ENCODE measurements at regions not wholly inside any gene's neighbourhood (a gene's known extent, or its start where the extent isn't known, plus 50 kb on each side); places are given as distances from the start of the nearest gene placed in this dataset.

DNA sequence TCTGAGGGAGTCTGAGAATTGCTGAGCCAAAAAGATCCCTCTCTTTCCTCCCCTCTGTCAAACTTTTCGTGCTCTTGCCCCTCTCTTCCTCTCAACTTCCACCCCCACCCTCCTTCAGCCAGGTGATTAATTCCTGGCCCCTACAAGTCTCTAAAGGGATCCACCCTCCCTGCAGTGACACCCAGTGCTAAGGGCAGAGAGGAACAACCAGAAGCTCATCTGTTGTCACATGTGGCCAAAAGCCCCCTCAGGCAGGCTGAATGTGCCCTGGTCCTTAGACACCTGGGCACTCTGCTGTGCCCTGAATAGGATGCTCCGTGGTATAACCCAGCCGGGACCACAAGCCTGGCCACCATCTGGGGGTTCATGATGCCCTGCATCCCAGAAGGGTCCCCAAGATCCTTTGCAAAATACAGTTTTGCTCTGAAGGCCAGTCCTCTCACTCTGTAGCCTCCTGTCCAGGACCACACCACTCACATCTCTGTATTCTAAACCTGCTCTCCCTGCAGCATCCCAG, 234.4 kb downstream of the BCL11A start:
- DNase-seq: no peak

DNA sequence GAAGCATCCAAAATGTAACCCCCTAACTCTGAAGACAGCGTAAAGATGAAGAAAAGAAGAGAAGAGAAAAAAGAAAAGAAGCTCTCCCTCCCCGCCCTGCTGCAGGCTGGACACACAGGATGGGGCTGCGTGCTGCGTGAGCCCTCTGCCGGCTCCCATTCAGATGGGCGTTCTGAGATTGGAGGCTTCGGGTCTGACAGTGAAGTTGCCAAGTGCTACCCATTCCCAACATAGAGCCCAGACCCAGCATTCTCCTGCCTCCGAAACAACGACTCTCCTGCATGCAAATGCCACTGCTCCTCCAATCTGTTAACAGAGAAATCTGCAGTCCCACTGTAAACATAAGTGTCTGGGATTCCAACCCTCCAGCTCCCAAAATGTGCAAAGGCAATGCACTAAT, 234.9 kb downstream of the BCL11A start:
- DNase-seq: no peak

DNA sequence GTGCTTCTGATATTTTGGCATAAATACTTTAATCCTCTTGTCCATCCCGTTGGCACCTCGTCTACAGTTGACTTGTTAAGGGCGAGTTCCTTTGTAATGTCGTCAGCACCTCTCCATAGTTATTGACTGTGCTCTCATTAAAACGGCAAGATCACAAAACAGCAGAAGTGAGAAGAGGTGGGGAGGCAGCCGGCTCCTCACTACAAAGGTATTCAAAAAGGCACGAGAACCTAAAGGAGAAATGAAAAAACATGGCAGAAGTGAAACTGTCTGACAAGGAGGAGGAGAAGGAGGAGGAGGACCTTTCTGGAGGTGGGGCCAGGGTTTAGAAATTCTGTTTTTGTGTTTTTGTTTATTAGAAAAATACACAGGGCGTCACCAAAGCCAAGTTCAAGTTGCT, 235.6 kb downstream of the BCL11A start:
- DNase-seq: no peak

DNA sequence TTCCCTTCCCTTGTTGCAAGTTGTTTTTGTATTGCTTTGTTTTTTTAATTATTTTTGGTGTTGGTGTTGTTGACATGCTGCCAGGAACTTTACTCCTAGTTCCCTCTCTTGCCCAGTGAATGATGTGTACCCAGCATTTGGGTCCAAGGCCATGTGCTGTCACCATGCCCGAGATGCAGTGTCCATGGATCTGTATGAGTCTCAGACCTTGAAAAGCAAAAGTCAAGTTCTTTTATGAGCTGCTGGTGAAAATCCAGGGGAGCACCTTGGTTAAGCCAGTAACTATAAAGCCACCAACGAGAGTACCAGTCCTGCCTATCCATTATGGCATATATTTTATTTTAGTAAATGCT, 236.4 kb downstream of the BCL11A start:
- no peak for DNase-seq

DNA sequence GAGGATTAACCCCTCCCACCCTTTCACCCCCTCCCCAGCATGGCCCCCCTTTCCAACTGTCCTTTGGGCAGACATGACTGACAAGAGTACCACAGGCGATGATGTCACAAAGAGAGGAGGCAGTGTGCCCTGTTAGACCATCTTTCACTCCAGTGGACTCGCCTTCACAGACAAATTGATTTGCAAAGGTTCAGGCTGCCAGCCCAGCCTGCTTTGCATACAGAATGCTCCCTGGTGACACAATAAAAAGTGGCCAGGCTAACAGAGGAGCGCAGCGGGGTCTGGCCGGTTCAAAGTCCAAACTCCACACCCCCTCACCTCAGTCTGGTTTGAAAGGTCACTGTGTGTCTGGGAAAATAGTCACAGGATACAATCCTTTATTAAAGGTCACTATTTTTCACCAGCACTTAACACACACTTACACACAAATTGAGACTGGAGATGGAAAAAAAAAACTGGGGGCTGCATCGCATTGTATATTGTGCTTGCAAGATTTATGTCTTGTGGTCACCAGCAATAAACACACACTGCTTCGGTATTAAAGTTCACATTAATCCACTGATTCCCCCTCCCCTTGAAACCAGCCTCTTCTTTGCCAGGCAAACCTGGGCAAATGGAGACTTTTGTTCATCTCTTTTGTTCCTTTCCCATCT, 236.9 kb downstream of the BCL11A start:
- no peak for DNase-seq

DNA sequence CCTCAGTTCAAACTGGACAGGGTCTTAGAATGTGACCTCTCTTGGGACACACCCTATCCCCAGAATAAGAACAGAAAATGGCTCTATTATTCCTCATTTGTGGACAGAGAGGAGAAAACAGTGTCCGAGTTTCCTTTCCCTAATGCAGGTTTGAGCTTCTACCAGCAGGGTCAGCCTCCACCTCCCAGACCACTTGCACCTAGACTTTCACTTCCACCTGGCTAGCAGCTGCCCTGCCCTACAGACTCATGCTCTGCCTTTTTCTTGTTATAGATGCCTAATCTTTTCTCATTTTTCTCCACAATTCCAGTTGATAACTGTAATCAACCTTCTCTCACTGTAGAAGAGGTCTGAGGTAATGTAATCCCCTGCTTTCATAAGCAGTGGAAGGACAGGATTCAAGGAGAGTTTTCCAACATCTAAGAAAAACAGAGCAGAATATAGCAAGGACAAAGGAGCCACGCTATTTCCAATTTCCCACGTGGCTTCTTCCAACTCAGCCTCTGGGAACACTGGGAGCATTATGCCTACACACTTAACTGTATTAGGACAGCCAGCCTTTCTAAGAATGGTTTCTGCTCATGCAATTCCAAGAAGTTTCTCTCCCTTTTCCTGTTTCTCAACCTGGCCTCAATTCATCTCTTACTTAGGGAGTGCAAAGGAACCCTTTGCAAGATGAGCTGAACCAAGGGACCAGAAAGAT, 239.8 kb downstream of the BCL11A start:
- no peak for DNase-seq

DNA sequence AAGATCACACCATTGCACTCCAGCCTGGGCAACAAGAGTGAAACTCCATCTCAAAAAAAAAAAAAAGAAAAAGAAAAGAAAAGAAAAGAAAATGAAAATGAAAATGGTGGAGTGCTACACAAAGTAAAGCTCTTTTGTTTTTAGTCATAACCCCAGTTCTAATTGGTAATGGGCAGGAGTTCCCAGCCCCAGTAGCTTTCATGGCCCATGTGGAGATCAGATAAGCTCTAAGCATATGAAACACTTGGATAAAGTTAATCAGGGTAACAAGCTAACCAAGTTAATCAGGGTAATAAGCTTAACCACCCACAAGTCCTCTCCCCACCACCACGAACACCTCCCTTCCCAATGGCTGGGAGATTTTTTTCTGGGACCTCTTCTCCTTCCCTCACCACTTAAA, 240.8 kb downstream of the BCL11A start:
- DNase-seq: no peak

DNA sequence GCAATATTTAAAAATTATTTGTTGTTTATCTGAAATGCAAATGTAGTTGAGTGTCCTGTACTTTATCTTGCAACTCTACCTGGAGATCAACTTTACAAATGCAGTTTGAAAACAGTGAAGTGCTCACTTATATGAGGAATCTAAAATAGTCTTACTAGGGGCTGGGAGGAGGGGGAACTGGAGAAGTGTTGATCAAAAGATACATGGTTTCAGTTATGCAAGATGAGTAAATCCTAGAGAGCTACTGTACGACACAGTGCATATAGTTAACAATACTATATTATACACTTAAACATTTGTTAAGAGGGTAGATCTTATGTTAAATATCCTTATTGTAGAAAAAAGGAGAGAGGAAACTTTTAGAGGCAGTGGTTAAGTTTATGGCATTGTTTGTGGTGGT, 241.9 kb downstream of the BCL11A start:
- DNase-seq: no peak

DNA sequence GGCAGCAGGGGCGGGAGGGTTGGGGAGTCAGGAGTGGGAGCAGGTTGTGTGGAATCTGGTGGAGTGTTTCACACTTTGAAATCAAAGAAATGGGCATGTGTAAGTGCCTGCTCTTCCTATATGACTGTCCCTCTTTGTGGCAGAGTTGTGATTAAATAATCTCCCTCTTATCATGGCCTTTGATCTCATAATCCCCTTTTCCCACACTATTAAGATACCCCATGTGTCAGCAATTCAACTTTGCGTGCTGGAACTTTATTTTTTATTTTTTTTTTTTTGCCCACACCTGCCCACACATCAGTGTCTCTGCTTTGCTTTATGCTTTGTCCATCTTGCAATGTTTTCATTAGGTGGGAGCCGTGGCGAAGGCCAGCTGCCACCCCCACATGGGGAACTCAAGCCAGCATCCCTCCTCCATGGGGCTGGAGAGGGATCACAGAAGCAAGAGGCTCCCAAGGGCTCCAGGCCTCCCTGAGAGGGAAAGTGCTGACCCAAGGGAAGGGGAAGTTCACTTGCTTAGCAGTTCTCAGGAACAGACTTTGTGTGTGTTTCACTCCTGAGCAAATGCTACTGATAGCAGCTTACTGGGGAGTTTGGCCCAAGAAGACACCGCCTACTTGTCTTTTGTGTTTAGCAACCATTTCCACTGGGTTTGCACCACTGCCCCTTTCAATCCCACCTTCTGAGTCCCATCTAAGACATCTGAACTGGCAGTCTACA, 243.4 kb downstream of the BCL11A start:
- DNase-seq: no peak

DNA sequence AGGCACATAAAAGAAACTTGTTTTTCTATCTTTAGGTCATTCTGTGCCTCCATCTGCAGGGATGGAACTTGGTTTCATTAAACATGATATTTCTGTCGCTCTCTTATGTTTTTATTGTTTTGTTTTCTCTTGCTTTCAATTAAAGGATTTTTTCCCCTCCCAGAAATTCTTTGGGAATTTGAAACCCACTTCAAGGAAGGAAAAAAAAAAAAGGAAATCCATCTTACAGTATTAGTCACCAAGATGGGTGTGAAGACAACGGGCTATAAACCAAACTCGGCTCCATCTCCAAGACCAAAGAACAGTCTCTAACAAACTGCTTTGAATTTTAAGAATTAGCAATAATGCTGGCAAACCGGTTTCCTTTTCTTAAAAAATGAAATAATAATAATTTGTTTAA, 244.1 kb downstream of the BCL11A start:
- no peak for DNase-seq

DNA sequence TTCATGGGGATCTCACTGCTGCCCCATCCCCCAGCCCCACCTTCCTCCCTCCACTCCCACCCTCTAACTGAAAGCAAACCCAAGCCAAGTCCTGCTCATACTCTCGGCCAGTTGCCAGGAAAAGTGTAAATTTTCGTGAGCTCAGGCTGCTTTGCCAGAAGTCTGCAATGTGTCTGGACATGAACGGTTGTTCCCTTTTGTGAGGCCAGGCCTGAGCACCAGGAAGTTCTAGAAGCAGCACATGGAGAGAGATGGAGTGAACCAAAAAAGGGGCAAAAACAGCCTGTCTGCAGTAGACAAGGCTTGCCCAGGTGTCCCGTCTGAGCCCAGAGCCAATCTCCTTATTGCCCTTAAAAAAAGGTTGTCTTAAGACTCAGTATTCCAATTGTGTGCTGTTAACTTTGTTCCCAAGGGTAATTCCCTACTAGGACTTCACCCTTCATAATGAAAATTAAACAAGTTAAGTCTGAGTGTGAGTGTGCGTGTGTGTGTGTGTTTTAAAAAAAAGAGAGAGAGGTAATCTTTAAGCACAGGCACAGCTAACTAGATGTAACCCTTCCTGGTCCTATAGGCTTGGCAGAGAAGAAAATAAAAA, 247.1 kb downstream of the BCL11A start:
- no peak for DNase-seq

DNA sequence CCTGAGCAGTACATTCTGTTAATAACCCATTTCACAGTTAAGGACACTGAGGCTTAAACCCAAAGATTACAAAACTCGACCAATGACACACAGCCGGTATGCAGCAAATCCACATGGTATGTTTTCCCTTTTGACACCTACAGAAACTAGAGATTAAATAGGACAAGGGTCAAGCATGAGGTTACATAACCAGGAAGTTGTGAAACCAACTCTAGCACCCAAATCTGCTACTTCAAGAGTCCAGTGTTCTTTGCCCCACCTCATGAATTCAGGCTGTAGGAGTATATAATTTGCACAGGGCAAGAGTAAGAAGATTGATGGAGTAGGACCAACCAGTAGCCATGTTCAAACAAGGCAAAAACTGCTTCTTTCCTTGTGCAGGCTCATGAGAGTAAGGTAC, 249.8 kb downstream of the BCL11A start:
- no peak for DNase-seq

DNA sequence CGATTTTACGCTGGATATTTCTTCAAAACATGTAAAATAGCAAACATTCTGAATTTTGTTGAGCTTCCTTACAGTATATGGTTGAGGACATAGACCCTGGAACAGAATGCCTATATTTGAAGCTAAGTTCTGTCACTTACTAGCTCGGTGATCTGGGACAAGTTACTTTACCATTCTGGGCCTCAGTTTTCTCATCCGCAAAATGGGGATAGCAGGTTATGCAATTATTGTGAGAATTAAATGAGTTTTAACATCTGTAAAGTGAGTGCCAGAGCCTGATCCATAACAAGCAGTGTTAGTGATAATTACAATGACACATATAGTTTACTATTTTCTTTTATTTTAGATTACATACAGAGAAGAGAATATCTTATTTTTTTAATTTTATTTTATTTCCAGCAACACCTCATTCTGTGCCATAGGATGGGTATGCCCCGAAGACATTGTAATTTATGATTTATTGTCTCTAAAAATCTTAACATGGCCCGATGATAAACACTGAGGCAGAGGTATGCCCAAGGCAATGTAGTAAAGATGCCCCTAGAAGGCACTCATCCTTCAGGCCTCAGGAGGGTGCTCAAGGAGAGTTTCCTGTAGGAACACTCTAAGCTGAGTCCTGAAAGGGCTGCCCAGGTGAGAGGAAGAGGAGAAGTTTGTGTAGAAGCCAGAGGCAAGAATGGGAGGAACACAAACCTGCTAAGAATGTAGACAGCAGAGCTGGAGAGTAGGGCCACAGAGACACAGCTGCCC, 250.9 kb downstream of the BCL11A start:
- DNase-seq: no peak

DNA sequence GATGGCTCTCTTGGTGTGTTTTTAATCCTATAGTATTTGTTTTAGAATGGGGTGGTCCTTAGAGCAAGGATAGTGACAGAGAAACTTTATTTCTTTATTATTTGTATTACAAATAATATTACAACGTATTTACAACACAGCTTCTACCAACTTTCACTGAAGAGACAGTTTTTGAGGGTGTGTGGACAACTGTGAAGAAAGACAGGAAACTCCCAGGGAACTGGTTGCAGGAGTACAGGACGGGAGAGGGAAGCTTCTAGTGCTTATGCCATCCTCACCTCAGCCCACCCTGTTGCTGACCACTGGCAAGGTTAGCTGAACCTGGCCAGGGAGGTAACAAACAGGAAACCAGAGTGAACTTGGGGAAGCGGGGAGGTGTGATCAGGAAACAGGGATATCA, 251.7 kb downstream of the BCL11A start:
- DNase-seq: no peak

DNA sequence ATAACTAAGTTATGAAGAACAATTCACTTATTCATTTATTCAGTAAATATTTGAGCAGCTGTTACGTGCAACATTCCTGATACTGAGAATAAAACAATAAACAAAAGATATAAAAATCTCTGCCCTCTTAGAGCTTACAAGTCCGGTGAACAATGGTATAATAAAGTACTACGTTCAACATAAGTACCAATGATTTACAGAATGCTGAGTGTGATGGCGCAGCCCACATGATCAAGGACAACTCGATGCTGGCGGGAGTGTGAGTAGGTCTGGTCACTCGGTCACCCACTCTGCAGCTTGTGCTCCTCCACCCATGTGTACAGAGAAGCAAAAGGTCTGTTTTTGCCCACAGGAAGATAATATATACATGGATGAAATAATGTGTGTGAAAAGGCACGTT, 254.3 kb downstream of the BCL11A start:
- no peak for DNase-seq

DNA sequence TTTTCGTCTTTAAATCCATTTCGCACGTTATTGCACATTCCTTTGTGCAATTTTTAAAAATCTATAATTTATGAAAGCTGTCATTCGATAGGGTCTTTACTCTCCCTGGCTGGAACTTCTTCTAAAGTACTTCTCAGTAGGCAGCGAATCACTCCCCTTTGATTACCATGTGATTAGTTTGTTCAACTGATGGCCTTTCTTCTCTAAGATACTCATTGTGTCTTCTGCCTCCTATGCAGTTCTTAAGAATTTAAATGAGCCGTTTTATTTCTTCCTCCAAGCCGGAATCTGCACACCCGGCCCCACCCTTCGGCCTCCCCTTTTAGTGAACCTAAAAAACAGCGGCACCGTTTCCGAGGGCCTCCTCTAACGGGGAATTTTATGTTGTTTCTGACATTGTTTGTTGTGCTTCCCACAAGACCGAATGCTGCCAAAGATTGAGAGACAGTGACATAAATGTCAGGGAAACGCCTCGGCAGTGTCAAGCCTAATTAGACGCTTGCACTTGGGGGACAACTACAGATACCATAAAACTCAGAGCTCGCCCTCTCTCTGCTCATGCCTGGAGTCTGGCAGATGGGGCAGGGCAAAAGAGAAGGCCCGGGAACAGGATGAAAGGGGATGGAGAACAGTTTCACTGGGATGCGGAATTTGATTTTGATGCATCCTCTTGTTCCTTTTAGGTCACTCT, 255.3 kb downstream of the BCL11A start:
- DNase-seq: no peak

DNA sequence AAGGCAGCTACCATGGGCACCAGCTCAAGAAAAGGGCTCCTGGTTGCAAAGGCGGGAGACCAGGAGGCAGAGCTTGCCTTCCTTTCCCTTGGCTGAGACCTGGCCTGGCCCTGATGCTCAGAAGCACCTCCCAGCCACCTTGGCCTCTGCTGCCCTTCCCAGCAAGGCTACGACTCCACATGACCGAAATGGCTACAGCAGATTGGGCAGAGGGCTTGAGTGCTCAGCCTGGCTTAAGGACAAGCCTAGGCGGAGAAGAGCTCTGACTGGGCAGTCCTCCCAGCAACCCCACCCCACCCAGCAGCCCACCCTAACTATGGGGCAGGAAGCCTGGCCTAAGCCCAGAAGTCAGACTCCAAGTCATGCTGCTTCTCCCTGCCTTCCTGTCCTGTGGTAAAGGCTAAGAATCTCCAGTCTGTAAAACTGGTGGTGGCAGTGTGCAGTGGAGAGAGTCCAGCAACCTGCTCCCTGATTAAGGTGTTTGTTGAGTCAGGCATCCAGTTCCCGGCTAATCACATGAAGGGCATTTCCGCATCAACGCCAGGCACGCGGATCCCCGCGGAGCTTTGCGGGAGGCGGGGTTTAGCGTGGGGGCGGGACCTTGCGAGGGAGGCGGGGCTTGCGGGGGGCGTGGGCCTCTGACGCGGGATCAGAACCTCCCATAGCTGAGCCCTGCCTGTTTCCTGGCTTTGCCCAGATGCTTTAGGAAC, 256.0 kb downstream of the BCL11A start:
- DNase-seq: no peak

DNA sequence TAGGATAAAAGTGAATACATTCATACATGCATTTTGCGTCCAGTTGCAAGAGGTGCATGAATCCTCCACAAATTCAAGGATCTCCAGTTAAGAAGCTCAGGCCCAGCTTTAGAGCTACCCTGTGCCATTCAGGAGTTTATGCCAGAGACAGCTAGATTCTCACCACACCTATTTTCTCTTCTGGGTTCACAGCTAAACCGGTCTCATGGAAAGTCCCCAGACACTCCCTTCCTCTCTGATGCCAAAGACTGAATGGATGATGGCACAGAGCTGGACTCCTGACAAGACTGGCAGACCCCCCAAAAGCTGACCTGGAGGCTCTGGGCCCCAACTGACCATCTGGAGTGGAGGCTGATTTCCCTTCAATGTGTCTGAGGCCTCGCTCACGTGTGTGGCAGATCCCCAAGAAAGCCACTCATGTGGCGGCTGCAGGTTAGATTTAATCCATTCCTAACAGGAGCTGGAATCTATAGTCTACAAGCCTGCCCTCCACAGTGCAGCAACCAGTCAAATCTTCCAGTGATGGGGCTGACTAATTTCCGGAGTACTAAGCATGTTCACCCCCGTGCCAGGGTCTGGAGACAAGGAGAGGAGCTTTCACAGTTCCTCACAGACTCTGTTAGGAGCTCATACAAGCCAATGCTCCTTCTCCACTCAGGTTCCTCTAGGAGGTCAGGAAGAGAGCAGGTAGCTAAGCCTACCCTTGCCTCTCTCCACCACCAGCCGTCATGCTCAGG, 257.1 kb downstream of the BCL11A start:
- DNase-seq: no peak

DNA sequence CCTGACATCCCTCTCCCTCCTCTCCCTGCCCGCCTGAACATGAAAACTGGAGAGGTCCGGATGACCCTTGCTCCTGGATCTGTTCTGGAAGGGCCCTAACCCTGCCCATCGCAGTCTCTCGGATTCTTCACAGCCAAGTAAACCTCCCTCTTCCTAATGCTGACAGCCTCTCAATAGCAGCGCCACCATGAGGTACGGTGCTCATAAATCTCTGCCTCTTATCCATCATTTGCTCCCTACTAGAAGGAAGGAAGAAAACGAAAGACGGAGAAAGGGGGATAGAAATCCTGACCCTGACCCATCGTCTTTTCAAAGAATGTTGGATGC, 257.9 kb downstream of the BCL11A start:
- DNase-seq: no peak

DNA sequence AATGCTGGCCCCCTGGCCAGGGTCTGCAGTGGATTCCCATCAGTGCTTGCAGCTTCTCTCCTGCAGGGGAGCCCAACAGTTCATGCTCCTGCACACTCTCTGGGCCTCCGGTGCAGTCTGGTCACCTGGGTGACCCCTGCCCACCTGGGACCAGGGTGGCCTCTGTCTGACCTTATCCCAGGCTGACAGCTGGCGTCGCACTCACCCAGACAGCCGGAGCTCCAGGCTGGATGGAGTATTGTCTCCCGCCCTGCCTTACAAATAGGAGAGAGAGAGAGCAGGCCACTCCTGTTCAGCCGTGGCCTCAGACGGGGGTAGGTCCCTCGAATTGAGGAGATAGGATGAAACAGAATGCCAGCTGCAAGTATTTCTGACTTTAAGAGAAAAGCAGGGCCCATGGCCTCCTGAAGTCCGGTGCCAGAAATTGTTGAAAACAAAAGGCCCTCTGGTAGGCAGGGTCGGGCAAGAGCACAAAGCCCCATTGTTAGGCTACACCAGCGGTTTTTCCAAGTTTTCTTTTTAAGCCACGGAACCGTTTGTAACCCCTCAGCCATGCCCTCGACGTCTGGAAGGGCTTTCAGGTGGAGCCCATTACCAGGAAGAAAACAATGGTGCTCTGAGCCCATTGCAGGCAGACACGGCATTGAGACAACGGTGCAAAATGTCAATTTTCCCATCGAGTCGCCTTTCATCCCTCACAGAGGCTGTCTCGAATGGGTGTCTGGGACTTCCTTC, 258.4 kb downstream of the BCL11A start:
- no peak for DNase-seq
